Activated CD8-positive, alpha-beta T cell treated with anti-CD3 and anti-CD28 coated beads, Interleukin-2, amount 10 ng/mL, durations not matched to agents 7 days and 5 days (primary cell): ENCODE measurements at regions not wholly inside any gene's neighbourhood (a gene's known extent, or its start where the extent isn't known, plus 50 kb on each side); places are given as distances from the start of the nearest gene placed in this dataset.
"Not testable (repeated sequence)": the region's sequence is repeated elsewhere in the genome, so short reads cannot be mapped to it uniquely, and the experiment has no call there.

ENCODE experiments used
- ATAC-seq: fragments of 150-1000 bp; cut with Tn5 transposase; one replicate; pipeline ENCODE4 v1.10.0; 2021; ENCODE audit warnings: moderate library complexity
- CTCF ChIA-PET: fragments of 350-600 bp; sonication (Branson Sonifier 250); formaldehyde crosslinking; loops from one replicate; lab custom pipeline; 2021; ENCODE audit warnings: antibody characterized with exemption; lab: Charles Lee
- POLR2A ChIA-PET: fragments of 350-600 bp; sonication (Branson Sonifier 250); formaldehyde crosslinking; loops from one replicate; lab custom pipeline; 2021; ENCODE audit warnings: antibody characterized with exemption; lab: Charles Lee
- DNase-seq: peaks from one replicate; pipeline ENCODE4 v3.0.0-alpha.2; 2020
- H3K27ac Mint-ChIP-seq: one replicate; pipeline ENCODE4 v1.8.0; 2021; ENCODE audit warnings: mild to moderate bottlenecking, mixed read lengths
- H3K27me3 Mint-ChIP-seq: one replicate; pipeline ENCODE4 v1.8.0; 2021; ENCODE audit warnings: low read depth, mixed read lengths
- H3K36me3 Mint-ChIP-seq: one replicate; pipeline ENCODE4 v1.8.0; 2021; ENCODE audit warnings: low read depth, mixed read lengths
- H3K4me1 Mint-ChIP-seq: one replicate; pipeline ENCODE4 v1.8.0; 2021; ENCODE audit warnings: low read depth, mixed read lengths
- H3K4me3 Mint-ChIP-seq: one replicate; pipeline ENCODE4 v1.8.0; 2021; ENCODE audit warnings: mild to moderate bottlenecking, mixed read lengths
- H3K9me3 Mint-ChIP-seq: one replicate; pipeline ENCODE4 v1.8.0; 2022; ENCODE audit warnings: mixed read lengths; ENCODE audit not compliant: insufficient read depth

GRCh38 chr16:35147556-35148504 lies 1688.4 kb downstream of the TP53TG3F start:
- ATAC-seq (no peak), DNase-seq (no peak)
- no peaks in the 10 kb centered on the region for H3K36me3 Mint-ChIP-seq
- H3K27ac Mint-ChIP-seq, result no peak overlapping the region
- peaks cover 15% of the 10 kb centered on the region for H3K9me3 Mint-ChIP-seq
- H3K27me3 Mint-ChIP-seq, result no peaks in the 10 kb centered on the region
- H3K4me3 Mint-ChIP-seq, result no peak overlapping the region
- no peaks in the 10 kb centered on the region for H3K4me1 Mint-ChIP-seq
- ChIA-PET CTCF (no interaction called here), POLR2A (no interaction called here)

GRCh38 chr16:35148748-35149147 lies 1689.3 kb downstream of the TP53TG3F start:
- Mint-ChIP-seq H3K4me1 (no peaks in the 10 kb centered on the region), H3K9me3 (peaks cover 15% of the 10 kb centered on the region), H3K4me3 (no peak overlapping the region), H3K27me3 (no peaks in the 10 kb centered on the region), H3K36me3 (no peaks in the 10 kb centered on the region), H3K27ac (no peak overlapping the region)
- DNase-seq, result no peak
- ATAC-seq, result no peak
- POLR2A ChIA-PET, result no interaction called here
- CTCF ChIA-PET, result no interaction called here

GRCh38 chr16:35149550-35149949 lies 1690.1 kb downstream of the TP53TG3F start:
- DNase-seq (no peak), ATAC-seq (no peak)
- POLR2A ChIA-PET, result no interaction called here
- no peaks in the 10 kb centered on the region for H3K27me3 Mint-ChIP-seq
- no peak overlapping the region for H3K4me3 Mint-ChIP-seq
- no peaks in the 10 kb centered on the region for H3K36me3 Mint-ChIP-seq
- no peak overlapping the region for H3K27ac Mint-ChIP-seq
- H3K4me1 Mint-ChIP-seq, result no peaks in the 10 kb centered on the region
- CTCF ChIA-PET, result no interaction called here
- peaks cover 21% of the 10 kb centered on the region for H3K9me3 Mint-ChIP-seq

GRCh38 chr16:35150805-35151312 lies 1691.4 kb downstream of the TP53TG3F start:
- ATAC-seq (no peak), DNase-seq (no peak)
- Mint-ChIP-seq H3K9me3 (peaks cover 23% of the 10 kb centered on the region), H3K27ac (no peak overlapping the region), H3K27me3 (no peaks in the 10 kb centered on the region), H3K4me3 (no peak overlapping the region), H3K4me1 (no peaks in the 10 kb centered on the region), H3K36me3 (no peaks in the 10 kb centered on the region)
- POLR2A ChIA-PET, result no interaction called here
- CTCF ChIA-PET, result no interaction called here

- peaks cover 33% of the 10 kb centered on the region for H3K9me3 Mint-ChIP-seq
- no peaks in the 10 kb centered on the region for H3K4me1 Mint-ChIP-seq
- no peaks in the 10 kb centered on the region for H3K36me3 Mint-ChIP-seq
- no peak overlapping the region for H3K27ac Mint-ChIP-seq
- no peaks in the 10 kb centered on the region for H3K27me3 Mint-ChIP-seq
- no peak for DNase-seq
- POLR2A ChIA-PET, result no interaction called here
- no peak overlapping the region for H3K4me3 Mint-ChIP-seq
- CTCF ChIA-PET, result no interaction called here
- ATAC-seq, result no peak
Measured at GRCh38 chr16:35152067-35152627, 1692.7 kb downstream of the TP53TG3F start.

GRCh38 chr16:35154627-35155026 lies 1695.2 kb downstream of the TP53TG3F start:
- DNase-seq (no peak), ATAC-seq (no peak)
- no peak overlapping the region for H3K4me3 Mint-ChIP-seq
- CTCF ChIA-PET, result no interaction called here
- no peak overlapping the region for H3K27ac Mint-ChIP-seq
- H3K4me1 Mint-ChIP-seq, result no peaks in the 10 kb centered on the region
- no peaks in the 10 kb centered on the region for H3K27me3 Mint-ChIP-seq
- peaks cover 32% of the 10 kb centered on the region for H3K9me3 Mint-ChIP-seq
- POLR2A ChIA-PET, result no interaction called here
- no peaks in the 10 kb centered on the region for H3K36me3 Mint-ChIP-seq

GRCh38 chr16:35157549-35157948 lies 1698.1 kb downstream of the TP53TG3F start:
- H3K36me3 Mint-ChIP-seq, H3K4me3 Mint-ChIP-seq, DNase-seq, H3K27ac Mint-ChIP-seq, ATAC-seq, POLR2A ChIA-PET, H3K4me1 Mint-ChIP-seq, H3K27me3 Mint-ChIP-seq, CTCF ChIA-PET: not testable (repeated sequence)
- H3K9me3 Mint-ChIP-seq, result peaks cover 22% of the 10 kb centered on the region

- H3K9me3 Mint-ChIP-seq, result peaks cover 13% of the 10 kb centered on the region
- H3K27ac Mint-ChIP-seq, POLR2A ChIA-PET, H3K4me1 Mint-ChIP-seq, CTCF ChIA-PET, H3K27me3 Mint-ChIP-seq, DNase-seq, H3K4me3 Mint-ChIP-seq, H3K36me3 Mint-ChIP-seq, ATAC-seq: not testable (repeated sequence)
Measured at GRCh38 chr16:35169324-35169723, 1709.9 kb downstream of the TP53TG3F start.

GRCh38 chr16:35170061-35170460 lies 1710.6 kb downstream of the TP53TG3F start:
- H3K27ac Mint-ChIP-seq, DNase-seq, H3K27me3 Mint-ChIP-seq, H3K4me3 Mint-ChIP-seq, POLR2A ChIA-PET, ATAC-seq, H3K4me1 Mint-ChIP-seq, CTCF ChIA-PET, H3K36me3 Mint-ChIP-seq: not testable (repeated sequence)
- peaks cover 13% of the 10 kb centered on the region for H3K9me3 Mint-ChIP-seq

- ATAC-seq (no peak), DNase-seq (no peak)
- no peaks in the 10 kb centered on the region for H3K4me1 Mint-ChIP-seq
- H3K27me3 Mint-ChIP-seq, result no peaks in the 10 kb centered on the region
- H3K9me3 Mint-ChIP-seq, result peaks cover 13% of the 10 kb centered on the region
- no peak overlapping the region for H3K4me3 Mint-ChIP-seq
- no peak overlapping the region for H3K27ac Mint-ChIP-seq
- no peaks in the 10 kb centered on the region for H3K36me3 Mint-ChIP-seq
- ChIA-PET POLR2A (no interaction called here), CTCF (no interaction called here)
Measured at GRCh38 chr16:35170610-35171009, 1711.2 kb downstream of the TP53TG3F start.

GRCh38 chr16:35171106-35171505 lies 1711.7 kb downstream of the TP53TG3F start:
- ChIA-PET CTCF (no interaction called here), POLR2A (no interaction called here)
- Mint-ChIP-seq H3K4me3 (no peak overlapping the region), H3K27me3 (no peaks in the 10 kb centered on the region), H3K36me3 (no peaks in the 10 kb centered on the region), H3K9me3 (peaks cover 13% of the 10 kb centered on the region), H3K27ac (no peak overlapping the region), H3K4me1 (no peaks in the 10 kb centered on the region)
- DNase-seq (no peak), ATAC-seq (no peak)

- DNase-seq (no peak), ATAC-seq (no peak)
- Mint-ChIP-seq H3K9me3 (peaks cover 8% of the 10 kb centered on the region), H3K36me3 (no peaks in the 10 kb centered on the region), H3K27ac (no peak overlapping the region), H3K27me3 (no peaks in the 10 kb centered on the region), H3K4me1 (no peaks in the 10 kb centered on the region), H3K4me3 (no peak overlapping the region)
- ChIA-PET POLR2A (no interaction called here), CTCF (no interaction called here)
Measured at GRCh38 chr16:35173295-35173694, 1713.9 kb downstream of the TP53TG3F start.
